ENCODE measurements at regions not wholly inside any gene's neighbourhood (a gene's known extent, or its start where the extent isn't known, plus 50 kb on each side); places are given as distances from the start of the nearest gene placed in this dataset.
A peak's percentile ranks its signal among the peaks of the same experiment; 100 is the strongest.

DNA sequence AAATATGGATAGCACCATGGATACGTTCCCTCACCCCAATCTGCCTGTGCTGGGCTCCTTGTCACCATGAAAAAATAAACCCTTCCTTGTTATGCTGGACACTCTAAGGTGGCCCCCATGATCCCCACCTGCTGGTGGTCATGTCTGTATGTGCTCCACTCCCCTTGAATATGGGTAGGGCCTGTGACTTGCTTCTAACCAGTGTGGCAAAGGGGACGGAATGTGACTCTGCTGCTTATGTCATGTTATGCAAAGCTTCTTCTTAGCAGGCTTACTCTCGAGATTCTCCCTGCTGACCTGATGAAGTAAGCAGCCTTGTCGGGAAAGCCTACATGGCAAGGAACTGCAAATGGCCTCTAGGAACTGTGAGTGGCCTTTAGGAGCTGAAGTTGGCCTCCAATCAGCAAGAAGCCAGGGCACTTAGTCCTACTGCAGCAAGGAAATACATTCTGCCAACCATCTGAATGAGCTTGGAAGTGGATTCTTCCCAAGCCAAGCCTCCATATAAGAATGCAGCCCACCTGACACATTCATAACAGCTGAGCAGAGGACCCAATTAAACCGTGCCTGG, 159.9 kb downstream of the CCDC34 start:
- Histone ChIP-seq H3K4me3 (ENCODE audit: severe bottlenecking) (no peak overlapping the region), H3K36me3 (ENCODE audit: low read depth) (no peaks in the 10 kb centered on the region), H3K27me3 (ENCODE audit: insufficient read depth, poor library complexity, severe bottlenecking) (no peaks in the 10 kb centered on the region), H3K27ac (ENCODE audit: poor library complexity, severe bottlenecking) (no peak overlapping the region), H3K4me1 (ENCODE audit: insufficient read depth, poor library complexity, severe bottlenecking) (peaks cover 15% of the 10 kb centered on the region), H3K9me3 (ENCODE audit: severe bottlenecking) (no peaks in the 10 kb centered on the region)
- TF ChIP-seq, protein P1, sequence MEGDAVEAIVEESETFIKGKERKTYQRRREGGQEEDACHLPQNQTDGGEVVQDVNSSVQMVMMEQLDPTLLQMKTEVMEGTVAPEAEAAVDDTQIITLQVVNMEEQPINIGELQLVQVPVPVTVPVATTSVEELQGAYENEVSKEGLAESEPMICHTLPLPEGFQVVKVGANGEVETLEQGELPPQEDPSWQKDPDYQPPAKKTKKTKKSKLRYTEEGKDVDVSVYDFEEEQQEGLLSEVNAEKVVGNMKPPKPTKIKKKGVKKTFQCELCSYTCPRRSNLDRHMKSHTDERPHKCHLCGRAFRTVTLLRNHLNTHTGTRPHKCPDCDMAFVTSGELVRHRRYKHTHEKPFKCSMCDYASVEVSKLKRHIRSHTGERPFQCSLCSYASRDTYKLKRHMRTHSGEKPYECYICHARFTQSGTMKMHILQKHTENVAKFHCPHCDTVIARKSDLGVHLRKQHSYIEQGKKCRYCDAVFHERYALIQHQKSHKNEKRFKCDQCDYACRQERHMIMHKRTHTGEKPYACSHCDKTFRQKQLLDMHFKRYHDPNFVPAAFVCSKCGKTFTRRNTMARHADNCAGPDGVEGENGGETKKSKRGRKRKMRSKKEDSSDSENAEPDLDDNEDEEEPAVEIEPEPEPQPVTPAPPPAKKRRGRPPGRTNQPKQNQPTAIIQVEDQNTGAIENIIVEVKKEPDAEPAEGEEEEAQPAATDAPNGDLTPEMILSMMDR (IDR thresholded peaks at IDR 0.05; ENCODE audit: poor library complexity, severe bottlenecking) = no peak
- DNase-seq (ENCODE audit: low spot score) = no peak
- no peak for ATAC-seq (ENCODE audit: low read depth)

DNA sequence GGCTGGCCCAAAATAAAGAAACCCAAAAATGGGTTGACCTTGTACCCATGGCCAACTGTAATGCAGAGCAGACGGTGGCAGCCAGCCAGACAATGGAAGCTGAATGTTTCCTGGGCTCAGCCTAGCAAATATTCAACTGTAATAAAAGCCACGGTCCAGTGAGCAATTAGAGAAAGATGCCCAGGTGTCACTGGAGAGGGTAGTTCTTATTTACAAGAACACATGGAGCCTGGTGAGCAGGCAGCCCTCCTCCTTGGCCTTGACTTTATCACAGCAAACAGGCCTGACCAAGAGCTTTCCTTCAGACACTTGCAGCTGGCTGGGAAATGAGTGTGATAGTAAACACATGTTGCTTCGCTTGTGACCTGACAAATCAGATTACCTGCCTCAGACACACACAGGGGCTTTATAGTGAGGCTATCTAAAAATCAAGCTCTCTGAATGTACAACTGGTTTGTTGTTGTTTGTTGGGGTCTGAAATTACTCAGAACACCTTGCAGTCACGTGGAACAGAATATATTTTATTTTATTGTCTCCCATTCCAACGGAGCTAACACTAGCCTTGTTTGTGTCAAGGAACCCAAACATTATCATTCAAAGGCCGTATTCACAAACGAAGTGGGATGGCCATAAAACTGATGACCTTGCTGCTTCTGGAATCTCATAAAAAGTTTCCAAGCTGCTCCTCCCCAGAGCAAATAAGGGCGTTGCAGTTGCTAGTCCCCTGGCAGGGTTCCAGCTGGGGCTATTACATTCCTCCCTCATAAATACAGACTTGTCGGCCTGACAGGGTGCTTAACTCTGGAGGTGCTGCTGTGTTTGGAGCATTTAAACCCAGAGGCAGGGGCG, 161.1 kb downstream of the BBOX1 start:
- H3K9me3 ChIP-seq (ENCODE audit: severe bottlenecking) = no peaks in the 10 kb centered on the region
- DNase-seq (ENCODE audit: low spot score) (peak; percentile 90), ATAC-seq (ENCODE audit: low read depth) (peak; percentile 93)
- H3K36me3 ChIP-seq (ENCODE audit: low read depth) = no peaks in the 10 kb centered on the region
- H3K27me3 ChIP-seq (ENCODE audit: insufficient read depth, poor library complexity, severe bottlenecking) = no peaks in the 10 kb centered on the region
- H3K27ac ChIP-seq (ENCODE audit: poor library complexity, severe bottlenecking) = peak overlapping the region; percentile 83
- peaks cover 15% of the 10 kb centered on the region for H3K4me1 ChIP-seq (ENCODE audit: insufficient read depth, poor library complexity, severe bottlenecking)
- TF ChIP-seq, protein P1 (IDR thresholded peaks at IDR 0.05; ENCODE audit: poor library complexity, severe bottlenecking) = no peak
- no peak overlapping the region for H3K4me3 ChIP-seq (ENCODE audit: severe bottlenecking)

DNA sequence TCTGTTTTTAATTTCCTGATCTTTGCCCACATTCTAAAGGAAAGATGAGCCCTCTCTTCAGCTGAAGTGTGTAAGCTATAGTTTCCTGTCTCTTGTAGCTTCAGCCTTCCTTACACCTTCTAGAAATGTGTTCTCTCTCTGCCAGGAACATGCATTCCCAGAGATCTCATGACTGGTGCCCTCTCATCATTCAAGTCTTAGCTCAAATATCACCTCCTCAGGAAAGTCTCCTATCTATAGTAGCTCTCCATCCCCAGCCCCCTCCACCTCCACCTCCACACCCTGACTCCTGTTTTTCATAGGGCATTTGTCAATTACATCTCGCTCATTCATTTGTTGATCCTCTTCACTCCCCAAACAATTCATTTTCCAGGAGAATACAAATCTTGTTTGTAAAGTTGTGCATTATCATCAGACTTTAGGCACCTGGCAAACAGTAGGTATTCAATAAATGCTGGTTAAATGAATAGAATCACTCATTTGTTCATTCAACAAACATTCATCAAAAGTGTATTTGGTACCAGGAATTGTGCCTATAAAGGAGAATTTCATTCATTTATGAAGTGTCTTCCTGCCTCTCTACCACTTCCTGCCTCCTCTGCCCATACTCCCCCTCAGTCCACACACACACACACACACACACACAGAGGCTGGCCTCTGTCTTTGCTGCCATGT, 160.3 kb downstream of the BBOX1 start:
- TF ChIP-seq, protein P1 (IDR thresholded peaks at IDR 0.05; ENCODE audit: poor library complexity, severe bottlenecking) = no peak
- ATAC-seq (ENCODE audit: low read depth) (no peak), DNase-seq (ENCODE audit: low spot score) (no peak)
- Histone ChIP-seq H3K27me3 (ENCODE audit: insufficient read depth, poor library complexity, severe bottlenecking) (no peaks in the 10 kb centered on the region), H3K4me1 (ENCODE audit: insufficient read depth, poor library complexity, severe bottlenecking) (peaks cover 15% of the 10 kb centered on the region), H3K4me3 (ENCODE audit: severe bottlenecking) (no peak overlapping the region), H3K27ac (ENCODE audit: poor library complexity, severe bottlenecking) (peak overlapping the region; percentile 83), H3K9me3 (ENCODE audit: severe bottlenecking) (no peaks in the 10 kb centered on the region), H3K36me3 (ENCODE audit: low read depth) (no peaks in the 10 kb centered on the region)

DNA sequence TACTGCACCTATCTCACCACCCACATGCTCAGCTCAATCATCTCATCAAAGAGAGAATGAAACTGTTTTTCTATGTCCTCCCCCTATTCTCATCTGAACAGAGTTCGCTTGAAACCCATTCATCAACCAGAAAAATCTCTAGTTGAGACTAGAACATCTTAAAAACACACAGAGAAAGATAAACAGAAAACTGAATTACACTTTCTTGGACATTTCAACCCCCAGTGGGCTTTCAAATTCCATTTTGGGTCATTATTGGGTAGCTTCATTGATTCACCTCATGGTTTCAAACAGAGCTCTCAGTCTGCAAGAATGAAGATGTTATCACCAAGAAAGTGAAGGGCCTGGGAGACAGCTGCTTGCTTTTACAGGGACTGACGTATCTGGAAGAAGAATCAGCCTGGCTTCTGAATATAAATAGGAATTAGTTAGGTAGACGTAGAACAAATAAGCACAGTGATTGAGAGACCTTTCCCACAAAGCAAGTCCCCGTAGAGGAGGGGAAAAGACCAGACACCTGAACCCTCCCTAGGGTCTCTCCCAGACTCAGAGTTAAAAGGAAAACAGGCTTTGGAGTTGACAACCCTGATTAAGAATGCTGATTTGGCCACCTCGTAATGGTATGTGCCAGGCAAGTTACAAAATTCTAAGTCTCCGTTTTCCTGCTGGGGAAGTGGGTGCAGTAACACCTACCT, 155.7 kb downstream of the BBOX1 start:
- DNase-seq (ENCODE audit: low spot score) (no peak), ATAC-seq (ENCODE audit: low read depth) (no peak)
- Histone ChIP-seq H3K4me3 (ENCODE audit: severe bottlenecking) (no peak overlapping the region), H3K4me1 (ENCODE audit: insufficient read depth, poor library complexity, severe bottlenecking) (peaks cover 3% of the 10 kb centered on the region), H3K27me3 (ENCODE audit: insufficient read depth, poor library complexity, severe bottlenecking) (no peaks in the 10 kb centered on the region), H3K9me3 (ENCODE audit: severe bottlenecking) (no peaks in the 10 kb centered on the region), H3K27ac (ENCODE audit: poor library complexity, severe bottlenecking) (no peak overlapping the region), H3K36me3 (ENCODE audit: low read depth) (no peaks in the 10 kb centered on the region)
- TF ChIP-seq, protein P1 (IDR thresholded peaks at IDR 0.05; ENCODE audit: poor library complexity, severe bottlenecking) = no peak

Data from RWPE2 (cell line).